SK-N-SH treated with all-trans-retinoic acid at 6 μM for 48 hours (cell line): ENCODE measurements at regions not wholly inside any gene's neighbourhood (a gene's known extent, or its start where the extent isn't known, plus 50 kb on each side); places are given as distances from the start of the nearest gene placed in this dataset.
"Not testable (repeated sequence)": the region's sequence is repeated elsewhere in the genome, so short reads cannot be mapped to it uniquely, and the experiment has no call there.

Source experiments
- ARNTL ChIP-seq: fragments of 450-650 bp; formaldehyde crosslinking; IDR thresholded peaks from 2 replicates; pipeline ENCODE4 v1.5.0; 2020; ENCODE audit warnings: low read depth, mild to moderate bottlenecking, moderate library complexity, borderline replicate concordance
- CSDC2 ChIP-seq: fragments of 250-450 bp; sonication (Bioruptor Pico); IDR thresholded peaks from 2 replicates; pipeline ENCODE4 v1.5.0; 2020; ENCODE audit warnings: mild to moderate bottlenecking, moderate library complexity
- TSHZ2 ChIP-seq: fragments of 250-450 bp; sonication (Bioruptor Pico); IDR thresholded peaks from 2 replicates; pipeline ENCODE4 v1.5.0; 2020; ENCODE audit warnings: mild to moderate bottlenecking, moderate library complexity
- ZFP3 ChIP-seq: fragments of 250-450 bp; sonication (Bioruptor Pico); IDR thresholded peaks from 2 replicates; pipeline ENCODE4 v1.5.0; 2020; ENCODE audit warnings: mild to moderate bottlenecking, moderate library complexity
- TF ChIP-seq, protein P1 (sequence below): fragments of 250-450 bp; sonication (Bioruptor Pico); IDR thresholded peaks from 2 replicates; pipeline ENCODE4 v1.8.0; 2020; ENCODE audit warnings: mild to moderate bottlenecking, moderate library complexity, borderline replicate concordance
- TF ChIP-seq, protein P2 (sequence below): fragments of 250-450 bp; sonication (Bioruptor Pico); IDR thresholded peaks from 2 replicates; pipeline ENCODE4 v1.5.1; 2020; ENCODE audit warnings: low read depth, mild to moderate bottlenecking, moderate library complexity

DNA sequence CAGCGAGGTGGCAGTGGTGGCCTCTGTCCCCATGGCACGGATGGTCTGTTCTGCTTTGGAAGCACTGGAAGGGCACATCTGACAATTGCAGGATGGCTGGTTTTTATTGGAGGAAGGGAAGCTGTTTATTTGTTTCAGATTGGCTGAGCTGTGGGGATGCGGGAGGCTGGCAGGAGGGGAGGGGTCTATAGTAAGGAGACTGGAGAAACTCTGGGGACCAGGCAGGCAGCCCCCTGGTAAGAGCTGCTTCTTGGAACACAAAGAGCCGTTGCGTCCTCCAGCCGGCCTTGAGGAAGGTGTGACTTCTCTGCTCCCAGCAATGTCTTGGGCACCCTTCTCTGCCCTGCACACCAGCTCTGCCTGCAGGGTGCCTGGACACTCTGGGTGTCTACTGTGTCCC lies 85.1 kb upstream of the SPDYE9 start:
- TF ChIP-seq ZFP3 (CRISPR knock-in tag); CSDC2 (CRISPR knock-in tag); ARNTL (CRISPR knock-in tag); TSHZ2: not testable (repeated sequence)
- TF ChIP-seq, protein P1, sequence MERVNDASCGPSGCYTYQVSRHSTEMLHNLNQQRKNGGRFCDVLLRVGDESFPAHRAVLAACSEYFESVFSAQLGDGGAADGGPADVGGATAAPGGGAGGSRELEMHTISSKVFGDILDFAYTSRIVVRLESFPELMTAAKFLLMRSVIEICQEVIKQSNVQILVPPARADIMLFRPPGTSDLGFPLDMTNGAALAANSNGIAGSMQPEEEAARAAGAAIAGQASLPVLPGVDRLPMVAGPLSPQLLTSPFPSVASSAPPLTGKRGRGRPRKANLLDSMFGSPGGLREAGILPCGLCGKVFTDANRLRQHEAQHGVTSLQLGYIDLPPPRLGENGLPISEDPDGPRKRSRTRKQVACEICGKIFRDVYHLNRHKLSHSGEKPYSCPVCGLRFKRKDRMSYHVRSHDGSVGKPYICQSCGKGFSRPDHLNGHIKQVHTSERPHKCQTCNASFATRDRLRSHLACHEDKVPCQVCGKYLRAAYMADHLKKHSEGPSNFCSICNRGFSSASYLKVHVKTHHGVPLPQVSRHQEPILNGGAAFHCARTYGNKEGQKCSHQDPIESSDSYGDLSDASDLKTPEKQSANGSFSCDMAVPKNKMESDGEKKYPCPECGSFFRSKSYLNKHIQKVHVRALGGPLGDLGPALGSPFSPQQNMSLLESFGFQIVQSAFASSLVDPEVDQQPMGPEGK (CRISPR knock-in tag): not testable (repeated sequence)
- TF ChIP-seq, protein P2, sequence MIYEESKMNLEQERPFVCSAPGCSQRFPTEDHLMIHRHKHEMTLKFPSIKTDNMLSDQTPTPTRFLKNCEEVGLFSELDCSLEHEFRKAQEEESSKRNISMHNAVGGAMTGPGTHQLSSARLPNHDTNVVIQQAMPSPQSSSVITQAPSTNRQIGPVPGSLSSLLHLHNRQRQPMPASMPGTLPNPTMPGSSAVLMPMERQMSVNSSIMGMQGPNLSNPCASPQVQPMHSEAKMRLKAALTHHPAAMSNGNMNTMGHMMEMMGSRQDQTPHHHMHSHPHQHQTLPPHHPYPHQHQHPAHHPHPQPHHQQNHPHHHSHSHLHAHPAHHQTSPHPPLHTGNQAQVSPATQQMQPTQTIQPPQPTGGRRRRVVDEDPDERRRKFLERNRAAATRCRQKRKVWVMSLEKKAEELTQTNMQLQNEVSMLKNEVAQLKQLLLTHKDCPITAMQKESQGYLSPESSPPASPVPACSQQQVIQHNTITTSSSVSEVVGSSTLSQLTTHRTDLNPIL (CRISPR knock-in tag): not testable (repeated sequence)
